ENCODE measurements at regions not wholly inside any gene's neighbourhood (a gene's known extent, or its start where the extent isn't known, plus 50 kb on each side); places are given as distances from the start of the nearest gene placed in this dataset.

- TF ChIP-seq USF1 (IDR thresholded peaks at IDR 0.05; ENCODE audit: borderline replicate concordance, extremely low read length, insufficient read depth, low read depth, low read length), result no peak
- TF ChIP-seq NR2C2 (IDR thresholded peaks at IDR 0.05; ENCODE audit: borderline replicate concordance, control insufficient read depth, insufficient read length, low read depth), result no peak
Measured at GRCh38 chr16:73874324-73874723, 422.3 kb upstream of the PSMD7 start.
